H9 (cell line): ENCODE measurements at regions not wholly inside any gene's neighbourhood (a gene's known extent, or its start where the extent isn't known, plus 50 kb on each side); places are given as distances from the start of the nearest gene placed in this dataset.

Source experiments
- DNase-seq: peaks from one replicate; pipeline ENCODE4 v3.0.0-alpha.2; 2017
- H2AFZ ChIP-seq: one replicate; pipeline ENCODE4 v1.6.1; 2013; ENCODE audit warnings: mild to moderate bottlenecking, low read length, control low read depth, moderate library complexity
- H2AK5ac ChIP-seq: 2 replicates; pipeline ENCODE4 v1.6.1; 2013; ENCODE audit warnings: low read length, control low read depth, mixed read lengths; ENCODE audit not compliant: insufficient read length
- H2BK120ac ChIP-seq: one replicate; pipeline ENCODE4 v1.6.1; 2013; ENCODE audit warnings: low read depth, mild to moderate bottlenecking, low read length, control low read depth, inconsistent platforms; ENCODE audit not compliant: poor library complexity, severe bottlenecking
- H2BK12ac ChIP-seq: 2 replicates; pipeline ENCODE4 v1.6.1; 2013; ENCODE audit warnings: low read length, control low read depth, mixed read lengths, low read depth; ENCODE audit not compliant: insufficient read length
- H2BK15ac ChIP-seq: 2 replicates; pipeline ENCODE4 v1.6.1; 2013; ENCODE audit warnings: low read depth, low read length, control low read depth
- H2BK20ac ChIP-seq: one replicate; pipeline ENCODE4 v1.6.1; 2013; ENCODE audit warnings: low read depth, mild to moderate bottlenecking, low read length, control low read depth, inconsistent platforms; ENCODE audit not compliant: poor library complexity, severe bottlenecking
- H2BK5ac ChIP-seq: 2 replicates; pipeline ENCODE4 v1.6.1; 2013; ENCODE audit warnings: low read length, control low read depth, mixed read lengths; ENCODE audit not compliant: insufficient read length
- H3K14ac ChIP-seq: 2 replicates; pipeline ENCODE4 v1.6.1; 2013; ENCODE audit warnings: low read length, control low read depth; ENCODE audit not compliant: insufficient read depth
- H3K18ac ChIP-seq: 2 replicates; pipeline ENCODE4 v1.6.1; 2013; ENCODE audit warnings: low read depth, mild to moderate bottlenecking, mixed read lengths, low read length, control low read depth; ENCODE audit not compliant: insufficient read length
- H3K23ac ChIP-seq: 2 replicates; pipeline ENCODE4 v1.6.1; 2013; ENCODE audit warnings: low read length, control low read depth, mixed read lengths, low read depth; ENCODE audit not compliant: insufficient read length
- H3K23me2 ChIP-seq: 2 replicates; pipeline ENCODE4 v1.6.1; 2013; ENCODE audit warnings: low read depth, mild to moderate bottlenecking, mixed read lengths, low read length, control low read depth; ENCODE audit not compliant: insufficient read length, poor library complexity, severe bottlenecking
- H3K27ac ChIP-seq: 2 replicates; pipeline ENCODE4 v1.5.1; 2013; ENCODE audit warnings: low read length, control low read depth, mixed read lengths, low read depth; ENCODE audit not compliant: insufficient read length
- H3K27me3 ChIP-seq: 2 replicates; pipeline ENCODE4 v1.6.1; 2013; ENCODE audit warnings: low read length, control low read depth, inconsistent platforms; ENCODE audit not compliant: insufficient read depth
- H3K4ac ChIP-seq: 2 replicates; pipeline ENCODE4 v1.6.1; 2013; ENCODE audit warnings: low read depth, mild to moderate bottlenecking, control low read depth, inconsistent platforms, low read length, moderate library complexity
- H3K4me1 ChIP-seq: 2 replicates; pipeline ENCODE4 v1.6.1; 2013; ENCODE audit warnings: low read length, control low read depth, inconsistent platforms; ENCODE audit not compliant: insufficient read depth
- H3K4me2 ChIP-seq: 2 replicates; pipeline ENCODE4 v1.6.1; 2013; ENCODE audit warnings: low read length, control low read depth, mixed read lengths; ENCODE audit not compliant: insufficient read length, insufficient read depth
- H3K56ac ChIP-seq: 2 replicates; pipeline ENCODE4 v1.6.1; 2013; ENCODE audit warnings: low read depth, mild to moderate bottlenecking, mixed read lengths, low read length, control low read depth; ENCODE audit not compliant: insufficient read length
- H3K79me1 ChIP-seq: 2 replicates; pipeline ENCODE4 v1.6.1; 2013; ENCODE audit warnings: low read depth, mild to moderate bottlenecking, moderate library complexity, low read length, control low read depth, inconsistent platforms; ENCODE audit not compliant: insufficient read depth, poor library complexity, severe bottlenecking
- H3K79me2 ChIP-seq: 2 replicates; pipeline ENCODE4 v1.6.1; 2013; ENCODE audit warnings: low read length, control low read depth, inconsistent platforms; ENCODE audit not compliant: insufficient read depth
- H3K9ac ChIP-seq: 2 replicates; pipeline ENCODE4 v1.6.1; 2013; ENCODE audit warnings: low read length, control low read depth, mixed read lengths; ENCODE audit not compliant: insufficient read length; ENCODE audit errors: extremely low read depth
- H3K9me3 ChIP-seq: one replicate; pipeline ENCODE4 v1.6.1; 2013; ENCODE audit warnings: low read depth, low read length, inconsistent platforms; ENCODE audit not compliant: control insufficient read depth
- H3T11ph ChIP-seq: one replicate; pipeline ENCODE4 v1.6.1; 2013; ENCODE audit warnings: mild to moderate bottlenecking, low read length, control low read depth, inconsistent platforms
- H4K20me1 ChIP-seq: one replicate; pipeline ENCODE4 v1.6.1; 2013; ENCODE audit not compliant: control insufficient read depth, insufficient read length, insufficient read depth
- H4K5ac ChIP-seq: 2 replicates; pipeline ENCODE4 v1.6.1; 2013; ENCODE audit warnings: low read depth, mild to moderate bottlenecking, mixed read lengths, low read length, control low read depth; ENCODE audit not compliant: insufficient read length
- H4K8ac ChIP-seq: replicated peaks from 2 replicates; pipeline ENCODE4 v1.6.1; 2013; ENCODE audit warnings: low read length, control low read depth, mixed read lengths, low read depth; ENCODE audit not compliant: insufficient read length
- H4K91ac ChIP-seq: 2 replicates; pipeline ENCODE4 v1.6.1; 2013; ENCODE audit warnings: low read depth, mild to moderate bottlenecking, moderate library complexity, mixed read lengths, low read length, control low read depth; ENCODE audit not compliant: insufficient read length
- H3K27ac Mint-ChIP-seq, 3 experiments: 2 replicates in 2 of 3; 3 replicates in 1 of 3; pipeline ENCODE4 v1.8.0; 2020 to 2021; ENCODE audit warnings: mixed read lengths in 3 of 3, mild to moderate bottlenecking in 1 of 3, moderate library complexity in 1 of 3
- H3K27me3 Mint-ChIP-seq: 2 replicates; pipeline ENCODE4 v1.8.0; 2021; ENCODE audit warnings: low read depth, mild to moderate bottlenecking, moderate library complexity, mixed read lengths
- H3K36me3 Mint-ChIP-seq, 3 experiments: 2 replicates in 2 of 3; 3 replicates in 1 of 3; pipeline ENCODE4 v1.8.0; 2020 to 2021; ENCODE audit warnings: low read depth in 3 of 3, mixed read lengths in 3 of 3; ENCODE audit not compliant: insufficient read depth in 1 of 3
- H3K4me1 Mint-ChIP-seq, 2 experiments: 2 replicates each; pipeline ENCODE4 v1.8.0; 2020; ENCODE audit warnings: mixed read lengths in 2 of 2
- H3K4me3 Mint-ChIP-seq, 2 experiments: 2 replicates in 1 of 2; 3 replicates in 1 of 2; pipeline ENCODE4 v1.8.0; 2020 to 2021; ENCODE audit warnings: mild to moderate bottlenecking in 2 of 2, mixed read lengths in 2 of 2, moderate library complexity in 1 of 2
- H3K9me3 Mint-ChIP-seq, 2 experiments: 2 replicates in 1 of 2; 3 replicates in 1 of 2; pipeline ENCODE4 v1.8.0; 2020; ENCODE audit warnings: mild to moderate bottlenecking in 2 of 2, mixed read lengths in 2 of 2, moderate library complexity in 1 of 2
- WGBS: extraction: QIAGEN DNeasy Blood & Tissue Kit; methylation state at CpG from one replicate; pipeline ENCODE4 v1.1.7; 2013; ENCODE audit warnings: missing lambda C conversion rate, low lambda C conversion rate, mixed read lengths; ENCODE audit not compliant: insufficient read length; ENCODE audit errors: extremely low coverage; 5-methylcytosine and 5-hydroxymethylcytosine counted together
- TF ChIP-seq, protein P1 (sequence below): fragments of 200-600 bp; sonication (generic); conservative IDR thresholded peaks from 3 replicates; pipeline ENCODE4 v1.8.0; 2021; ENCODE audit warnings: antibody characterized with exemption, mild to moderate bottlenecking

GRCh38 chr9:24816006-24816405, 270.3 kb upstream of the IZUMO3 start:
- no peak overlapping the region for H4K91ac ChIP-seq
- Mint-ChIP-seq H3K27me3 (no peaks in the 10 kb centered on the region), H3K4me3 (no peak overlapping the region), H3K27ac (no peak overlapping the region), H3K36me3 (no peaks in the 10 kb centered on the region), H3K9me3 (no peaks in the 10 kb centered on the region), H3K4me1 (peaks cover 8 to 13% of the 10 kb centered on the region in 2 experiments)
- no peak overlapping the region for H3K18ac ChIP-seq
- DNase-seq = no peak
- H2BK15ac ChIP-seq = no peak overlapping the region
- H3K4ac ChIP-seq = no peak overlapping the region
- H3K23me2 ChIP-seq = no peaks in the 10 kb centered on the region
- no peak overlapping the region for H2AFZ ChIP-seq
- H2BK5ac ChIP-seq = no peak overlapping the region
- no peak overlapping the region for H3T11ph ChIP-seq
- no peak overlapping the region for H3K23ac ChIP-seq
- H2BK20ac ChIP-seq = no peak overlapping the region
- H3K14ac ChIP-seq = no peak overlapping the region
- H2AK5ac ChIP-seq = no peak overlapping the region
- H3K4me1 ChIP-seq = no peaks in the 10 kb centered on the region
- TF ChIP-seq, protein P1, sequence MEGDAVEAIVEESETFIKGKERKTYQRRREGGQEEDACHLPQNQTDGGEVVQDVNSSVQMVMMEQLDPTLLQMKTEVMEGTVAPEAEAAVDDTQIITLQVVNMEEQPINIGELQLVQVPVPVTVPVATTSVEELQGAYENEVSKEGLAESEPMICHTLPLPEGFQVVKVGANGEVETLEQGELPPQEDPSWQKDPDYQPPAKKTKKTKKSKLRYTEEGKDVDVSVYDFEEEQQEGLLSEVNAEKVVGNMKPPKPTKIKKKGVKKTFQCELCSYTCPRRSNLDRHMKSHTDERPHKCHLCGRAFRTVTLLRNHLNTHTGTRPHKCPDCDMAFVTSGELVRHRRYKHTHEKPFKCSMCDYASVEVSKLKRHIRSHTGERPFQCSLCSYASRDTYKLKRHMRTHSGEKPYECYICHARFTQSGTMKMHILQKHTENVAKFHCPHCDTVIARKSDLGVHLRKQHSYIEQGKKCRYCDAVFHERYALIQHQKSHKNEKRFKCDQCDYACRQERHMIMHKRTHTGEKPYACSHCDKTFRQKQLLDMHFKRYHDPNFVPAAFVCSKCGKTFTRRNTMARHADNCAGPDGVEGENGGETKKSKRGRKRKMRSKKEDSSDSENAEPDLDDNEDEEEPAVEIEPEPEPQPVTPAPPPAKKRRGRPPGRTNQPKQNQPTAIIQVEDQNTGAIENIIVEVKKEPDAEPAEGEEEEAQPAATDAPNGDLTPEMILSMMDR = no peak
- no peak overlapping the region for H3K56ac ChIP-seq
- H3K27me3 ChIP-seq = no peaks in the 10 kb centered on the region
- no CpG with 5 or more reads among the region's 1 CpG for WGBS
- no peak overlapping the region for H2BK12ac ChIP-seq
- H3K4me2 ChIP-seq = no peak overlapping the region
- no peaks in the 10 kb centered on the region for H4K20me1 ChIP-seq
- no peak overlapping the region for H3K27ac ChIP-seq
- no peak overlapping the region for H2BK120ac ChIP-seq
- H4K8ac ChIP-seq = no peak overlapping the region
- no peak overlapping the region for H3K9ac ChIP-seq
- H4K5ac ChIP-seq = no peak overlapping the region
- H3K79me1 ChIP-seq = no peaks in the 10 kb centered on the region
- H3K9me3 ChIP-seq = no peaks in the 10 kb centered on the region
- no peaks in the 10 kb centered on the region for H3K79me2 ChIP-seq
